ENCODE measurements at regions not wholly inside any gene's neighbourhood (a gene's known extent, or its start where the extent isn't known, plus 50 kb on each side); places are given as distances from the start of the nearest gene placed in this dataset.

DNA sequence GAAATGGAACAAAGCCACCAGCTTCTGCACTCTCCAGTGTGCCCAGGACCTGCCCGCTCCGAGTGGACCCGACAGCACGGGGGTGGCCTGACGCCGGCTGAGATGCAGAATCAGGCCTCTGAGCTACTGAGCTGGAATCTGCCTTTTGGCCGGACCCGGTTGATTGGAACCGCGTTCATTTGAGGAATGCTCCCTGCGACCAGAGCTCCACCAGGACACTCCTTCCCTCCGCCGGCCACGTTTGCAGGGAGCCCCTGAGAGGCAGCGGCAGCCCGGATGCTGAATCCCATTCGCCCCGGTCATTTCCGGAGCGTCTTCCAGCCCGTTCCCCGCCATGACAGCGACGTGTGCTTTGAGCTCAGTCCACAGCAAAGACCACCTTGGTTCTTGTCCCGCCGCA lies 392.7 kb downstream of the THBS2 start:
- Histone ChIP-seq H3K4me3 (ENCODE audit: low read depth in 1 of 3, low read length in 3 of 3) (no peak overlapping the region), H3K27me3 (ENCODE audit: control insufficient read depth in 4 of 4, insufficient read depth in 4 of 4, low read length in 3 of 4) (no peaks in the 10 kb centered on the region), H3K27ac (ENCODE audit: low read depth in 1 of 2, low read length in 2 of 2) (no peak overlapping the region), H3K9me3 (ENCODE audit: control insufficient read depth in 4 of 4, low read length in 3 of 4) (no peaks in the 10 kb centered on the region), H3K36me3 (ENCODE audit: control insufficient read depth in 4 of 4, insufficient read depth in 3 of 4, low read depth in 1 of 4, low read length in 3 of 4) (no peaks in the 10 kb centered on the region), H3K9ac (ENCODE audit: low read depth in 1 of 2, low read length in 2 of 2) (no peak overlapping the region), H3K4me1 (ENCODE audit: control insufficient read depth in 4 of 4, insufficient read depth in 4 of 4, low read length in 3 of 4) (no peaks in the 10 kb centered on the region)
- DNase-seq (ENCODE audit: low spot score), result no peak
- 88% methylated on average over 26 of the region's 26 CpGs for WGBS
- TF ChIP-seq, protein P1, sequence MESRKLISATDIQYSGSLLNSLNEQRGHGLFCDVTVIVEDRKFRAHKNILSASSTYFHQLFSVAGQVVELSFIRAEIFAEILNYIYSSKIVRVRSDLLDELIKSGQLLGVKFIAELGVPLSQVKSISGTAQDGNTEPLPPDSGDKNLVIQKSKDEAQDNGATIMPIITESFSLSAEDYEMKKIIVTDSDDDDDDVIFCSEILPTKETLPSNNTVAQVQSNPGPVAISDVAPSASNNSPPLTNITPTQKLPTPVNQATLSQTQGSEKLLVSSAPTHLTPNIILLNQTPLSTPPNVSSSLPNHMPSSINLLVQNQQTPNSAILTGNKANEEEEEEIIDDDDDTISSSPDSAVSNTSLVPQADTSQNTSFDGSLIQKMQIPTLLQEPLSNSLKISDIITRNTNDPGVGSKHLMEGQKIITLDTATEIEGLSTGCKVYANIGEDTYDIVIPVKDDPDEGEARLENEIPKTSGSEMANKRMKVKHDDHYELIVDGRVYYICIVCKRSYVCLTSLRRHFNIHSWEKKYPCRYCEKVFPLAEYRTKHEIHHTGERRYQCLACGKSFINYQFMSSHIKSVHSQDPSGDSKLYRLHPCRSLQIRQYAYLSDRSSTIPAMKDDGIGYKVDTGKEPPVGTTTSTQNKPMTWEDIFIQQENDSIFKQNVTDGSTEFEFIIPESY (IDR thresholded peaks at IDR 0.05), result no peak
- TF ChIP-seq FOXA2 (IDR thresholded peaks at IDR 0.05) (no peak), HNF4A (conservative IDR thresholded peaks at IDR 0.05) (no peak), HNF4G (IDR thresholded peaks at IDR 0.05) (no peak), RAD21 (IDR thresholded peaks at IDR 0.05) (no peak), EGR1 (IDR thresholded peaks at IDR 0.05; ENCODE audit: low read depth in 2 of 2) (no peak), GABPA (IDR thresholded peaks at IDR 0.05 in 1 of 2, conservative IDR thresholded peaks at IDR 0.05 in 1 of 2) (no peak), SP1 (IDR thresholded peaks at IDR 0.05) (no peak), FOXA1 (IDR thresholded peaks at IDR 0.05) (no peak), YY1 (IDR thresholded peaks at IDR 0.05) (no peak)
- TF ChIP-seq, protein P2, sequence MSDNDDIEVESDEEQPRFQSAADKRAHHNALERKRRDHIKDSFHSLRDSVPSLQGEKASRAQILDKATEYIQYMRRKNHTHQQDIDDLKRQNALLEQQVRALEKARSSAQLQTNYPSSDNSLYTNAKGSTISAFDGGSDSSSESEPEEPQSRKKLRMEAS (IDR thresholded peaks at IDR 0.05), result no peak
- TF ChIP-seq, protein P3, sequence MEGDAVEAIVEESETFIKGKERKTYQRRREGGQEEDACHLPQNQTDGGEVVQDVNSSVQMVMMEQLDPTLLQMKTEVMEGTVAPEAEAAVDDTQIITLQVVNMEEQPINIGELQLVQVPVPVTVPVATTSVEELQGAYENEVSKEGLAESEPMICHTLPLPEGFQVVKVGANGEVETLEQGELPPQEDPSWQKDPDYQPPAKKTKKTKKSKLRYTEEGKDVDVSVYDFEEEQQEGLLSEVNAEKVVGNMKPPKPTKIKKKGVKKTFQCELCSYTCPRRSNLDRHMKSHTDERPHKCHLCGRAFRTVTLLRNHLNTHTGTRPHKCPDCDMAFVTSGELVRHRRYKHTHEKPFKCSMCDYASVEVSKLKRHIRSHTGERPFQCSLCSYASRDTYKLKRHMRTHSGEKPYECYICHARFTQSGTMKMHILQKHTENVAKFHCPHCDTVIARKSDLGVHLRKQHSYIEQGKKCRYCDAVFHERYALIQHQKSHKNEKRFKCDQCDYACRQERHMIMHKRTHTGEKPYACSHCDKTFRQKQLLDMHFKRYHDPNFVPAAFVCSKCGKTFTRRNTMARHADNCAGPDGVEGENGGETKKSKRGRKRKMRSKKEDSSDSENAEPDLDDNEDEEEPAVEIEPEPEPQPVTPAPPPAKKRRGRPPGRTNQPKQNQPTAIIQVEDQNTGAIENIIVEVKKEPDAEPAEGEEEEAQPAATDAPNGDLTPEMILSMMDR (IDR thresholded peaks at IDR 0.05; ENCODE audit: low read depth, low read length, missing input control), result no peak
- TF ChIP-seq, protein P4, sequence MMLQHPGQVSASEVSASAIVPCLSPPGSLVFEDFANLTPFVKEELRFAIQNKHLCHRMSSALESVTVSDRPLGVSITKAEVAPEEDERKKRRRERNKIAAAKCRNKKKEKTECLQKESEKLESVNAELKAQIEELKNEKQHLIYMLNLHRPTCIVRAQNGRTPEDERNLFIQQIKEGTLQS (IDR thresholded peaks at IDR 0.05), result no peak

DNA sequence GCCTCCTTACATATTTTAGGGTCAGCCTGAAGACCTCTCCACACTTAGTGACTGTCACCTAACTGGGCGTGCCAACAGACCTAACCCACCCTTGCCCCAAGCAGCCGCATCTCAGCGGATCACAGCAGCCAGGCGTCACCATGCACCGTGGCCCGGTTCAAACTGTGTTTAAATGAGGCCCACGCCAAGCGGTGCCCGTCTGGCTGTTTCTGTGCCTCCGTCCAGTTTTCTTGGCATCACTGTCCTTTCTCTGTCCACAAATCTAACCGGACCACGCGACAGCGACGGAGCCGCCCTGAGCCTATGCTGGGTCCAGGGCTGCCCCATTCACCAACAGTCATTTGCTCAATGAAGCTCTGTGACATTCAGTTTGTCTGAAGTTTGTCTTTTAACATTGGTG lies 393.3 kb downstream of the THBS2 start:
- H3K4me1 ChIP-seq (ENCODE audit: control insufficient read depth in 4 of 4, insufficient read depth in 4 of 4, low read length in 3 of 4), result no peaks in the 10 kb centered on the region
- no peak overlapping the region for H3K27ac ChIP-seq (ENCODE audit: low read depth in 1 of 2, low read length in 2 of 2)
- no peaks in the 10 kb centered on the region for H3K36me3 ChIP-seq (ENCODE audit: control insufficient read depth in 4 of 4, insufficient read depth in 3 of 4, low read depth in 1 of 4, low read length in 3 of 4)
- no peak for TF ChIP-seq SP1 (IDR thresholded peaks at IDR 0.05)
- TF ChIP-seq, protein P5, sequence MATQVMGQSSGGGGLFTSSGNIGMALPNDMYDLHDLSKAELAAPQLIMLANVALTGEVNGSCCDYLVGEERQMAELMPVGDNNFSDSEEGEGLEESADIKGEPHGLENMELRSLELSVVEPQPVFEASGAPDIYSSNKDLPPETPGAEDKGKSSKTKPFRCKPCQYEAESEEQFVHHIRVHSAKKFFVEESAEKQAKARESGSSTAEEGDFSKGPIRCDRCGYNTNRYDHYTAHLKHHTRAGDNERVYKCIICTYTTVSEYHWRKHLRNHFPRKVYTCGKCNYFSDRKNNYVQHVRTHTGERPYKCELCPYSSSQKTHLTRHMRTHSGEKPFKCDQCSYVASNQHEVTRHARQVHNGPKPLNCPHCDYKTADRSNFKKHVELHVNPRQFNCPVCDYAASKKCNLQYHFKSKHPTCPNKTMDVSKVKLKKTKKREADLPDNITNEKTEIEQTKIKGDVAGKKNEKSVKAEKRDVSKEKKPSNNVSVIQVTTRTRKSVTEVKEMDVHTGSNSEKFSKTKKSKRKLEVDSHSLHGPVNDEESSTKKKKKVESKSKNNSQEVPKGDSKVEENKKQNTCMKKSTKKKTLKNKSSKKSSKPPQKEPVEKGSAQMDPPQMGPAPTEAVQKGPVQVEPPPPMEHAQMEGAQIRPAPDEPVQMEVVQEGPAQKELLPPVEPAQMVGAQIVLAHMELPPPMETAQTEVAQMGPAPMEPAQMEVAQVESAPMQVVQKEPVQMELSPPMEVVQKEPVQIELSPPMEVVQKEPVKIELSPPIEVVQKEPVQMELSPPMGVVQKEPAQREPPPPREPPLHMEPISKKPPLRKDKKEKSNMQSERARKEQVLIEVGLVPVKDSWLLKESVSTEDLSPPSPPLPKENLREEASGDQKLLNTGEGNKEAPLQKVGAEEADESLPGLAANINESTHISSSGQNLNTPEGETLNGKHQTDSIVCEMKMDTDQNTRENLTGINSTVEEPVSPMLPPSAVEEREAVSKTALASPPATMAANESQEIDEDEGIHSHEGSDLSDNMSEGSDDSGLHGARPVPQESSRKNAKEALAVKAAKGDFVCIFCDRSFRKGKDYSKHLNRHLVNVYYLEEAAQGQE (IDR thresholded peaks at IDR 0.05), result no peak
- WGBS, result 96% methylated on average over 16 of the region's 16 CpGs
- no peak for DNase-seq (ENCODE audit: low spot score)
- no peak overlapping the region for H3K4me3 ChIP-seq (ENCODE audit: low read depth in 1 of 3, low read length in 3 of 3)
- H3K9ac ChIP-seq (ENCODE audit: low read depth in 1 of 2, low read length in 2 of 2), result no peak overlapping the region
- no peaks in the 10 kb centered on the region for H3K27me3 ChIP-seq (ENCODE audit: control insufficient read depth in 4 of 4, insufficient read depth in 4 of 4, low read length in 3 of 4)
- H3K9me3 ChIP-seq (ENCODE audit: control insufficient read depth in 4 of 4, low read length in 3 of 4), result no peaks in the 10 kb centered on the region

Data from liver (tissue), 8 donors.